ENCODE measurements at regions not wholly inside any gene's neighbourhood (a gene's known extent, or its start where the extent isn't known, plus 50 kb on each side); places are given as distances from the start of the nearest gene placed in this dataset.

- no peak for TF ChIP-seq CTCF (conservative IDR thresholded peaks at IDR 0.05 in 1 of 2, IDR thresholded peaks at IDR 0.05 in 1 of 2; ENCODE audit: low read depth in 1 of 2, low read length in 2 of 2)
- TF ChIP-seq EZH2 (IDR thresholded peaks at IDR 0.05; ENCODE audit: low read length, missing control alignments), result no peak
Observed at GRCh38 chr1:197995408-197996258, 78.5 kb downstream of the LHX9 start.

Measured in fibroblast of lung (primary cell).